GM19239 (cell line): ENCODE measurements at regions not wholly inside any gene's neighbourhood (a gene's known extent, or its start where the extent isn't known, plus 50 kb on each side); places are given as distances from the start of the nearest gene placed in this dataset.
"Not testable (repeated sequence)": the region's sequence is repeated elsewhere in the genome, so short reads cannot be mapped to it uniquely, and the experiment has no call there.

Experiments
- DNase-seq: peaks from one replicate; pipeline ENCODE4 v3.0.0; 2011; ENCODE audit warnings: low spot score; ENCODE audit not compliant: insufficient read length
- FAIRE-seq: peaks from 2 replicates; lab custom pipeline; 2011; peaks lifted over from hg19 to GRCh38; lab: Jason Lieb, UNC

- DNase-seq (no peak), FAIRE-seq (no peak)
Measured at GRCh38 chr4:4672402-4672801, 130.6 kb upstream of the STX18 start.

- no peak for DNase-seq
- no peak for FAIRE-seq
Measured at GRCh38 chr4:4671774-4672349, 130.0 kb upstream of the STX18 start.

GRCh38 chr4:4670869-4671268, 129.0 kb upstream of the STX18 start:
- DNase-seq, result no peak
- no peak for FAIRE-seq

GRCh38 chr4:4668355-4669210, 126.7 kb upstream of the STX18 start:
- DNase-seq (no peak), FAIRE-seq (no peak)

GRCh38 chr4:4667622-4668081, 125.8 kb upstream of the STX18 start:
- no peak for DNase-seq

GRCh38 chr4:4666693-4667621, 125.1 kb upstream of the STX18 start:
- no peak for FAIRE-seq
- DNase-seq, result no peak

More at GRCh38 chr4:4667622-4668081, 125.8 kb upstream of the STX18 start:
- no peak for FAIRE-seq

- no peak for FAIRE-seq
Measured at GRCh38 chr4:4666187-4666586, 124.3 kb upstream of the STX18 start.

GRCh38 chr4:4664234-4664633, 122.4 kb upstream of the STX18 start:
- DNase-seq, result no peak
- no peak for FAIRE-seq

More at GRCh38 chr4:4666187-4666586, 124.3 kb upstream of the STX18 start:
- no peak for DNase-seq

GRCh38 chr4:4663028-4663427, 121.2 kb upstream of the STX18 start:
- FAIRE-seq (no peak), DNase-seq (no peak)

GRCh38 chr4:4662230-4662629, 120.4 kb upstream of the STX18 start:
- no peak for FAIRE-seq
- no peak for DNase-seq

GRCh38 chr4:4659871-4660651, 118.2 kb upstream of the STX18 start:
- FAIRE-seq (no peak), DNase-seq (no peak)

- DNase-seq (no peak), FAIRE-seq (no peak)
Measured at GRCh38 chr4:4658052-4658451, 116.2 kb upstream of the STX18 start.

GRCh38 chr4:4656977-4657376, 115.1 kb upstream of the STX18 start:
- FAIRE-seq (no peak), DNase-seq (no peak)

- FAIRE-seq (no peak), DNase-seq (no peak)
Measured at GRCh38 chr4:4655901-4656300, 114.1 kb upstream of the STX18 start.

GRCh38 chr4:4655011-4655410, 113.2 kb upstream of the STX18 start:
- DNase-seq, result no peak
- no peak for FAIRE-seq

GRCh38 chr4:4651811-4652755, 110.2 kb upstream of the STX18 start:
- DNase-seq (no peak), FAIRE-seq (no peak)

GRCh38 chr4:4647041-4647440, 105.2 kb upstream of the STX18 start:
- DNase-seq, result no peak
- FAIRE-seq, result no peak

- no peak for FAIRE-seq
- no peak for DNase-seq
Measured at GRCh38 chr4:4645743-4646142, 103.9 kb upstream of the STX18 start.

GRCh38 chr4:4644277-4644676, 102.4 kb upstream of the STX18 start:
- not testable (repeated sequence) for FAIRE-seq, DNase-seq
